GM23248 (cell line): ENCODE measurements at regions not wholly inside any gene's neighbourhood (a gene's known extent, or its start where the extent isn't known, plus 50 kb on each side); places are given as distances from the start of the nearest gene placed in this dataset.
"Not testable (repeated sequence)": the region's sequence is repeated elsewhere in the genome, so short reads cannot be mapped to it uniquely, and the experiment has no call there.

ENCODE experiments used
- EZH2 ChIP-seq: fragments of 200-600 bp; sonication (generic); IDR thresholded peaks from 2 replicates; pipeline ENCODE4 v1.6.1; 2018; ENCODE audit warnings: antibody characterized with exemption, mild to moderate bottlenecking; ENCODE audit not compliant: insufficient read depth, poor library complexity, severe bottlenecking
- EZH2phosphoT487 ChIP-seq: fragments of 200-600 bp; sonication (generic); IDR thresholded peaks from 2 replicates; pipeline ENCODE4 v1.6.1; 2018; ENCODE audit warnings: antibody characterized with exemption, moderate library complexity, mild to moderate bottlenecking, low read depth; ENCODE audit not compliant: insufficient read depth

DNA sequence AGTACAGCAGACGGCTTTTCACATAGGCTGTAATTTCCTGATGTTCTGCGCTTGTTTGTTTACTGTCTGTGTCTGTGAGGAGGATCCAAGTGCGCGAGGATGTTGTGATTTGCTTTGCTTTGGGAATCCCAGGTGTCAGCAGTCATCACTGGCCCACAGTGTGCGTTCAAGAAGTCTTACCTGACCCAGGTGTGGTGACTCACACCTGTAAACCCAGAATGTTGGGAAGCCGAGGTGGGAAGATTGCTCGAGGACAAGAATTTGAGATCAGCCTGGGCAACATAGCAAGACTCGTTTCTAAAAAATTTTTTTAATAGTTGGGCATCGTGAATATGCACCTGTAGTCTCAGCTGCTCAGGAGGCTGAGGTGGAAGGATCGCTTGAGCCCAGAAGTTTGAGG lies 110.7 kb downstream of the CRLF3 start:
- TF ChIP-seq EZH2, EZH2phosphoT487: not testable (repeated sequence)
